NCI-H345 treated with DMSO at 0.1 percent for 48 hours (cell line): ENCODE measurements at regions not wholly inside any gene's neighbourhood (a gene's known extent, or its start where the extent isn't known, plus 50 kb on each side); places are given as distances from the start of the nearest gene placed in this dataset.

Experiments
- DNase-seq: peaks from one replicate; lab custom pipeline; 2025; ENCODE audit not compliant: unreplicated experiment; lab: John Stamatoyannopoulos, UW

DNA sequence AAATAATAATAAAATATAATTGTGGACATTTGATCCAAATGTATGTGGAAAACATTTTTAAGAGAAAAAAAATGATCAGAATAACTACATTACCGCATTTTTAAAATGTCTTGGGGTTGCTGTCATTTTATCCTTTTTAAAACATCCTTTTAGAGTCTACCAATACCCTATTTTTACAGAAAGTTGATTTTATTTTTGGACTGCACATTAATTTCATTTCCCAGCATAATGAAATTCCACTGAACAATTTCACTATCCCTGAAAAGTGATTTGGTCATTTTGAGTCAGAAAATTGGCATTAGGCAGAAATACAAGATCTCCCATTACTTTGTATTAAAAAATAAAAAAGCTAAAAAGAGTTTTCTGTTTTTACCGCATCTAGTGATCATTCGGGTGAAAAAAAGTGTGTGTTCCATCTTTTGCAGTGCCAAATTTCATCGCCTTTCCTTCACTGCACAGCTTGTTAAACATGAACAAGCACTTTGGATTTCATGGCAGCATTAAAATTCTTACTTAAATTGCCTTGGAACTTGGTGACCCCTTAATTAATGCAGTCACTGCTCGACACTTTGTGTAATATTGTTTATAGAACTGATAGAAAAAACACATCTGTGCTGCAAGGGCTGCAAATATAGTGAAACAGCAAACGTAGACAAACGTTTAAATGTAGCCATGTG is 611.7 kb downstream of the TSN start:
- DNase-seq: no peak

DNA sequence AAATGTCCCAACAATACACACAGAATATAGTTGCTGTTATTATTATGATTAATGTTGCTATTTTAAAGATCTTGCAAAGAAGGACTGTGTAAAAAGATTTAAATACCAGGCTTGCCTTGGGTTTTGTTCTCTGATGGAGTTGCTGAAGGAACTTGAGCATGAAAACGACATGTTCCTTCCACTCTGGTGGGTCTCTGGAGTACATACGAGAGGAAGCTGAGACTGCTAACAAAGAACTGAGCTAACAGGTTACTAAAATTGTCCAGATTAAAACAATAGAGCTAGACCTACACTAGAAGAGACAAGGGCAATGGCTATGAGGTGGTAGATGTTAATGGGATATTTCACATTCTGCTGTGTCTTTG is 612.2 kb downstream of the TSN start:
- DNase-seq: no peak

DNA sequence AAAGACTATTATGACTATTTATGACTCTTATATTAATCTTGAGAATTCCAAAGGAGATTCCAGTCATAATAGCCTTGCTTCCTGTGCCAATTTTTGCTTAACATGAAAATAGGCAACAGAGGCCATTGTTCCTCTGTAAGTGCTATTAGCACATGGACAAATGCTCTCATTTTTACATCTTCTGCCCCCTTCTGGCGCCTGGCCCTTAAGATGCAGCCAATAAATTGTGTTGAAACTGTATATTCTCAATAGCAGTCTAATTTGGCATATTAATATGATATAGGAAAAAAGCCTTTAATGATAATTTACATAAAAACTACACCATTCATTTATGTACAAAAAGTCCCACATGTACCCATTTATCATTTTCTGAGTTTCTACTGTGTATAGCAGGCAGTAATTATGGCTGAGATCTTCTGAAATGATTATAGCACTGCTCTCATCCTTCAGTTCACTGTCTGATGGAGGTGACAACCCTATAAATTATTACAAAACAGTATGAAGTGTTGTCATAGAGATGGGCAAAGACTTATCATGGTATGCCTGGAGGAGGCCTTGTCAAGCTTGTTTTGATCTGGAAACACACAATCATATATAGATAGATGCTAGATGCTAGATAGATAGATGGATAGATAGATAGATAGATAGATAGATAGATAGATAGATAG is 613.3 kb downstream of the TSN start:
- no peak for DNase-seq

DNA sequence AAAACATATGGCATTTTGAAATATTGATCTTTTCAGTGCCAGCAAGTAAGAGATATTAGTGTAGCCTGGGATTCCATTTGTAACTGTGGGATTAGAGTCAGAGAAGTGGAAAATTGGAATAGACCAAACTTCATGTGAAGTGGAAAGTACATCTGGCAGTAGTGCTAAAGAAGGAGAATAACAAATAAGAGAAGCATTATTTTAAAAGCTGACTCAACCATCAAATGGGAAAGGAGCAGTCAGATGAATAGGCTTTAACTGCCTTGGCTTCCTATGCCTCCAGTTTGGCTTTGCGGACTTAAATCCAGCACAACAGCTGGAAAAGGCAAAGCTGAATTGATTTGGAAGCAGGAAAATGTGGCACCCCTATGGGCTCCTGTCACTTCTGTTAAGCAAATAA is 623.1 kb downstream of the TSN start:
- no peak for DNase-seq

DNA sequence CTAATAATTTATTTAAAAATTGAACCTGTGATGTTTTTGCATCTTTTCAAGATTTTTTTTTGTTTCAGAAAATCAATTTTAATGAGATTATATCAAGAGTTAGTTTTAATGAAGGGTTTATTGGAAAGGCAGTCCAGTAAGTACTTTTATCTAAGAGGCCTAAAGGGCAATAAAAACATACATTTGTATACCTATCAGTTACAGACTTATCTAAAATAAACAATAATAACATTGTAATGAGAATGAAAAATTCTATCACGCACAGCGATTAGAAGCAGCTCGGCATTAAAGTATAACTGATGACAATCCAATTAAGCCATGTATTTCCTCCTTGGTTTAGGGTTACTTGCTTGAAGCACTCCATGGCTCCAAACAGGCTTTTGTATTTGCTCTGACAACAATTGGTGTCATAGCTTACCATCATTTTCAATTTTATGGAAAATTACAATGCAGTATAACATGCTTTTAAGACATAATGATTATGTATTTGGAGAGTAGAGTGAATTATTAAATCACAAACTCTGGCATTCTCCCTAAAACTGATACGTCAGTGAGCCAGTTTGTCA is 629.4 kb downstream of the TSN start:
- no peak for DNase-seq

DNA sequence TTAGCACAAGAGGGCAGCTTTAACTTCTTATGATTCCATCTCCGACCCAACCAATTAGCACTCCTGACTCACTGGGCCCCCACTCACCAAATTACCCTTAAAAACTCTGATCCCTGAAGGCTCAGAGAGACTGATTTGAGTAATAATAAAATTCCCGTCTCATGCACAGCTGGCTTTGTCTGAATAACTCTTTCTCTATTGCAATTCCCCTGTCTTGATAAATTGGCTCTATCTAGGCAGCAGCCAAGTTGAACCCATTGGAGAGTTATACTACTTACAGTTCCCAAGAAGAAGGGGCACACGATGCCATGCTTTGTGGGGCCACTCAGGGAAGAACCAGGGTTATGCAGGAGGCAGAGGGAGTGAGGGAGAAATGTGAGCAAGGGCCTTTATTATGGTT is 632.8 kb downstream of the TSN start:
- DNase-seq: no peak

DNA sequence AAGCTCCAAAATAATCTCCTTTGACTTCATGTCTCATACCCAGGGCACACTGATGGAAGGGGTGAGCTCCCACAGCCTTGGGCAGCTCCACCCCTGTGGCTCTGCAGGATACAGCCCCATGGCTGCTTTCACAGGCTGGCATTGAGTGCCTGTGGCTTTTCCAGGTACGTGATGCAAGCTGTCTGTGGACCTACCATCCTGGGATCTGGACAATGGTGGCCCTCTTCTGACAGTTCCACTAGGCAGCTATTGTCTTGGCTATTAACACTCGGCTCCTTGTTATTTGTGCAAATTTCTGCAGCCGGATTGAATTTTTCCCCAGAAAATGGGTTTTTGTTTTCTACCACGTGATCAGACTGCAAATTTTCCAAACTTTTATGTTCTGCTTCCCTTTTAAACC is 634.2 kb downstream of the TSN start:
- DNase-seq: no peak

DNA sequence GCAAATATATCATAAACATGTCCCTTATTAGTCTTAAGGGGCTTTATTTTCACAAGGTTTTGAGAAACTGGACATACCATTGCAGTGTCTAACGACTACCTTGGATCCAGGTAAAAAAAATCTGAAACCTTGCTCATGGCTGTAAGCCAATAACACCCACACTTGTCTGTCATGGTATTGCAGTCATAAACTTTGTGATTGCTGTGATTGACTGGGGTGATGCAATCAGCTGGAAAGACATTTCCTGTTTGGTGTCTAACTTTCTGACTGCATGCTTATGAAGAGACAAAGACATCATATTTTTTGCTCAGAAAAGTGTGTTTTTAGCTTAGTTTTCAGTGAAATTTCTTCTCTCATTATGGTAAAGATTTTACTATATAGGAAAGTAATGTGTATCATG is 635.0 kb downstream of the TSN start:
- DNase-seq: no peak

DNA sequence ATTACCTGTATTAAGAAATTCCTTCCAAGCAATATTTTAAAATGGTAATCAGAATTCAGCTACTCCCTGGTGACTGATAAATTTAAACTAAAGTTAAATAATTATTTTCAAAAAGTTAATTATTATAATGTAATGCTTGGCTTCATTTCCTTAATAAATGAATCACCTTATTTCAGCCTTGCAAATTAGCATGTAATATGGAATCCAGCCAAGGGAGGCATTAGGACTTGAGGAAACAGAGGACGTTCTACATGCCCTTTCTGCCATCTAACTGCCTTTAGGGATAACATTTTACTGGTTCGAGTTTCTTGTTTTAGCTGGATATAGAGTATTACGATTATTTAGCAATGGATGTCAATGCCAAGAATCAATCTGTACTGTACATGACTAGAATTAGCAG is 636.3 kb downstream of the TSN start:
- DNase-seq: no peak

DNA sequence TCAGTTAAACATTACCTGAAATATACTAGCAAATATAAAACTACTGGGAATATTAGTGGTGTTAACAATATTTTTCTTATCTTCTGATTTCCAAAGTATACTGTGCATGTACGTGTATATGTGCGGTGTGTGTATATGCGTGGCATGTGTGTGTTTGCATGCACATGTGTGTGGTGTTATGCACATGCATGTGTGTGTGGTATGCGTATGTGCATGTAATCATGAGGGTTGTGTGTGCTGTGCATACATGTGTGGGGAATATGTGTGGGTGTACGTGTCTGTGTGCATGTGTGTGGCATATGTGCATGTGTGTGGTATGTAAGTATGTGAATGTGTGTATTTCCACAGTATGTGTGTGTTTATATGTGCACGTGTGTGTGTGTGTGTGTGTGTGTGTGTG is 640.2 kb downstream of the TSN start:
- DNase-seq: no peak

DNA sequence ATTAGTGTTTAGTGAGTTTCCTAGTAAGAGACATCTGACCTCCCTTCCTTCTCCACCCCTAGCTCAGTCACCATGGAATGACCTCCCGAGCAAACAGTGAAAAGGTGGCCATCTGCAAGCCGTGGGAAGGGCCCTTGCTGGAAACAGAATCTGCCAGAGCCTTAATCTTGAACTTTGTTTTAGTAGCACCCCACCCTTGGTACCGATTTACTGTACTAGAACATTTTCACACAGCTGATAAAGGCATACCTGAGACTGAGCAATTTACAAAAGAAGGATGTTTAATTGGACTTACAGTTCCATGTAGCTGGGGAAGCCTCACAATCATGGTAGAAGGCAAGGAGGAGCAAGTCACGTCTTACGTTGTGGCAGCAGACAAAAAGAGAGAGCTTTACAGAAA is 655.8 kb downstream of the TSN start:
- no peak for DNase-seq

DNA sequence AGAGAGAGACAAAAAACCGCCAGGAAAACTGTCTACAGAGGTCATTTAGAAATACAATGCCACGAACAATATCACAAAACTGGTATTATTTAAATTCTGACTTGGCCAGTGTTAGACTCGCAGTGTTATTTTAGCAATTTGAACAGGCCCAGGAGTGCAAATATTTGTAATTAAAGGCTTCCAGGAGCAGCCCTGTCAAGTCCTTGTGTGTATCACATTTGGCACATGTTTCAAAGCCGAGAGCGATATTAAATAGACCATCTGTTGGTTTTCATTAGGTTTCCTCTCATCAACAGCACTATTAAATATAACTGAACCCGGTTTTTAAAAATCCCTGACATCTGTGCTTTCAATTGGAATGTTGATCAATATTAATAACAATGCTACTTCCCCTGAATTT is 656.9 kb downstream of the TSN start:
- no peak for DNase-seq

DNA sequence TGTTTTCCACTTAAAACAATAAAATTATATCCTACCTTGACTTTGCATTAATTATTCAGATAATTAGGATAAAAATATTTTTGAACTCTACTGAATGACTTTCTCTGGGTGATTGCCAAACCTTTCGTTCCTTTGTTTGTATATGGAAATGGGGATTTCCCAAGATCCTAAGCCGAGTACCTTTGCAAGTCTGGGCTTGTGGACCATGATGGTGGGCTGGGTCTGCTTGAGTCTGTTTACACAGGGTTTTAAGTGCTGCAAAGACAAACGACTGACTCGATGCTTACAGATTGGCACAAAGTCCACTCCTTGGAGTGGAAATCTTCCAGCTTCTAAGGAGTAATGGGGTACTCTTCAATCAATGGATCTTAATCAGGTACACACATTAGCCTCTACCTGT is 659.5 kb downstream of the TSN start:
- peak; percentile 40 for DNase-seq

DNA sequence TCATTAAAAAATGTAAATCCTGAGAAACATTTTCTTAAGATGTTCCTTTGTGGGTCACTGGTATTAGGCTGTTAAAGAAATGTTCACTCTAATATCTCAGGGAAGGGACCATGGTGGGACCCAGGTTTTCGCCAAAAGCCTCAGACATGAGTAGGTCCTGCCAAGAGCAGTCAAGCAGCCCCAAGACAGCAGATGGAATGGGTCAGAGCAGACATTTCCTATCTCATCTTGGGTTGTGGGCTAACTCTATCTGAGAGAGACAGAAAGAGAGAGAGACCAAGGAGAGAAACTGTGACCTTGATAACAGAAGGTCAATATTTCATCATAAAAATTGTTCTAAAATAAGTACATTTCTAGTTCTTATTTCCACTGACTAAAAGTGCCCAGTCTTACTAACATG is 661.7 kb downstream of the TSN start:
- DNase-seq: no peak

DNA sequence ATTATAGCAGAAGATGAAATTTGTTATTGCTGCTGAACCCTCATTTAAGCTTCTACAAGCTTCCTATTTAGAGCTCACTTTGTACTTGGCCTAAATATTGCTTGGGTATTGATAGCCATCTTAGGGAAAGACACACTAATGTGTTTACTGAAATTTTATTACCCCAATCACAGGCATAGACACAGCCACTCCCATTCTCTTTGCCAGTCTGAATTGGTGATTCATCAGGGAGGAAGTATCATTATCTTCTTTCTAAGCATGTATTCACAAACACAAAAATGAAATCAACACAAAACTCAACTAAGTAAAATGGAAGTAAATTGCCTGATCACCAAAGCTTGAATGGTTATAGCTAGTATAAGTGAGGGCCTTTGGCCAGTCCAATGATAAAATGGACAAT is 666.3 kb downstream of the TSN start:
- no peak for DNase-seq

DNA sequence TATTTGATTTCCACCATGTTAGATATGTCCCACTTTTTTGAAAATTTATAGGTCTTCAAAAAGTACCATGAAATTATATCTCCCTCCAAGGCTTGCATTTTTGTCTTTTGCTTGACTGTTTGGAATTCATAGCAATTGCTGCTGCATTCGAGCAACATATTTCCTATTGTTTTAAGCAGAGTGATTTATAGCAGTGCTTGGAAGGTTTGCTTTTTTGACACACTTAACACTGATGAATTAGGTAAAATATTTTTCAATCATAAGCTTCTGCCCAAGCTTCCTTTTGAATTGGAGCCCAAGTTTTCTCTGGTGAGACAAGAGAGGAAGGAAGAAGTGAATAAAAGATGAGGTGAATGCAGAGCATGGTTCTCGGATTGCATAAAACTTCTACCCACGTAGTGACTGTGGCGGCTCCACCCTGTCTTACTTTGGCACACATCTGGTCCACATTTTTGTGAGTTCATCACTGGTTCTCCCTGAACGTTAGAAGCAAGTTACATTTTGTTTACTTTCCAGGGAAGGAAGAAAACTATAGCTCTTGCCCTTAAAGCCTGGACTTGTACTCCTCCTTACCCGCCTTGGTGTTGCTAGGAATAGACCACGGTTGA is 667.0 kb downstream of the TSN start:
- no peak for DNase-seq

DNA sequence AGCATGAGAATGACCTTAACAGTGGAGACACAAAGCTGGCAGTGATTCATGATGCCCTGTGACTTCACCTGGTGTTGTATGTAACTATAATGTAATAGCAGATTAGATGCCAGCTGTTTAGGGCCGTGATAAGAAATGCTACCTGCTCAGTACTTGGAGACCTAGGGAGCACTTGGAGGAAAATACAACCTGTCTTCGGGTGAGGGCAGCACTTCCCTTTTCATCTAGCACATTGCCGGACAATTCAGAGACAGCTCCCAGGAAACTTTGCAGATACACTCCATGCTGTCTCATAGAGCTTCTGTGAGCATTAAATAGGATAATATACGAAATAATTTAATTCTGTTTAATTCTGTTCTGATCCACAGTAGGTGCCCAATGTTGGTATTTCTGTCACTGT is 668.5 kb downstream of the TSN start:
- DNase-seq: no peak

DNA sequence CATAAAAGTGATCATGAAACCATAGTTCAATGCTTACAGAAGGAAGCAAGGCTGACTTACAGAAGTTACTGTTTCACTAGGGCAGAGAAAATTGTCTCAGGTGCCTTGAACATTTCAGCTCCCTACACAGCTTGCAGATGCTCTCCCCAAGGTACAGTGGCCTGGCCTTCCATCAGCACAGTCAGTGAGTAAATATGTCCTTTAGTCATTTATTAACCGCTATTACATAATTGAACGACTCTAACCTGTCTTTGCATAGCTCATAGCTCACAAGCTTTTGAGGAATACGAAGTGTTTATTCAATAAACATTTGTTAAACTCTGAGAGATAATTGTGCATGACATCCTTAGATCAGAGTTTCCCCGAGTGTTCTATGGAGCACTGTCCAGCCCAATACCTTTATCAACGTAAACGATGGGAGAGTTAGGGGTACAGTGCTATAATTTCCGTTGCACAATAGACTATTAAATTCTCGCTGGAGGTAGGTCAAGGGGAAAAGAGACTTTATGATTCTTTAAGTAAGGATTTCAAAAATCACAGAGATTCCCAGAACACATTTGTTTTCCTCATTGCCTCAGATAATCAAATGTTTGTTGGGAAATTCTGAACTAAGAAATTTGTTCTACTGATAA is 677.8 kb downstream of the TSN start:
- no peak for DNase-seq

DNA sequence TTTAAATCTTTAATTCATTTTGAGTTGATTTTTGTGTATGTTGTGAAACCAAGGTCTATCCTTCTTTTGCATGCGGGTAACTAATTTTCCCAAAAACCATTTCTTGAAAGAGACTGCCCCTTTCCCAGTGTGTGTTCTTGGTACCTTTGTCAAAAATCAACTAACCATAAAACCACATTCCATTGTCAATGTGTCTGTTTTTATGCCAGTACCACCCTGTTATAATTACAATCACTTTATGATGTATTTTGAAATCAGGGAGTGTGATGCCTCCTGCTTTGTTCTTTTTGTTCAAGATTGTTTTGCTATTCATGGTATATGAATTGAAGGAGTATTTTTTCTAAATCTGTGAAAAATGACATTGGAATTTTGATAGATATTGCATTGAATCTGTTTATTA is 689.6 kb downstream of the TSN start:
- no peak for DNase-seq

DNA sequence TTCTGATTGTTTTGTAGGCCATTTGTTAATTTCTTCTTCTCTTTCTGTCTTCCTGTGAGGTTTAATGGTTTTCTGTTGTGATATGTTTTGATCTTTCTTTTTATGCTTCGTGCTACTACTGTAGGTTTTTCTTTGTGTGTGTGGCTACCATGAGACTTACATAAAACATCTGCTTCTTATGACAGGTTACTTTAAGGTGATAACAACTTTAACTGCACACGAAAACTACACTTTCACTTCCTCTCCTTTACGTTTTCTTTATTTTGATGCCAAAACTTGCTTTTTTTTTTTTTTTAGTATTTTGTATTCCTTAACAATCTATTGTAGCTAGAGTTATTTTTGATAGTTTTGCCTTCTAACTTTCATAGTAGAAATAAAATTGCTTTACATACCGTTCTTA is 691.3 kb downstream of the TSN start:
- DNase-seq: no peak

DNA sequence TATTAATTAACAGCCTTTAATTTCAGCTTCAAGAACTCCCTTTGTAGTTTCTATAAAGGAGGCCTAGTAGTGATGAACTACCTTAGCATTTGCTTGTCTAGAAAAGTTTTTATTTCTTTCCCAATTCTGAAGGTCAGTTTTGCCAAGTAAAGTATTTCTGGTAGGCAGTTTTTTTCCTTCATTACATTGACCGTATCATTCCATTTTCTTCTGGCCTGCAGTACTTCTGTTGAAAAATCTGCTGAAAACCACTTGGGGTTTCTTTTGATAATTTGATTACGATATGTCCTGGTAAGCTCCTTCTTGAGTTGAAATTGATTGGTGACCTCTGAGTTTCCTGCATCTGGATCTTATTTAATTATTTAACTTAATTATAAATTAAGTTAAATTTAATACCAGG is 691.8 kb downstream of the TSN start:
- DNase-seq: no peak

DNA sequence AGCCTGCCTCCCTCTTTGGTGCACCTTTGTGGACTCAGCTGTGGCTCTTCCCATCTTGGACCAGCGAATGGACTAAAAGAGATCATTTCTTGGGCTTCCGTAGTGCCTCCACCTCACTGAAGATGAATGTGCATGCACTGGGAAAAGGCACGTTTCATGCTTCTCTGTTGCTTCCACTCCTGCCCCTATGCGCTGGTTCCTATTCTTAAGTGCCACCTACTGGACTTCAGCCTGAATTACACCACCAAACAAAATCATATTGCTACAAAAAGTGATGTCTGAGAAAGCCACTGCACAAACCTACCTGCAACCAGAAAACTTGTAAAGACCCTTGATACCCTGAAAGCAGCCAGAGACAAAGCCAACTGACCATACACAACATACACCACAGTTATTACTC is 695.6 kb downstream of the TSN start:
- DNase-seq: peak; percentile 5
